A172 (cell line): ENCODE measurements at regions not wholly inside any gene's neighbourhood (a gene's known extent, or its start where the extent isn't known, plus 50 kb on each side); places are given as distances from the start of the nearest gene placed in this dataset.
"Not testable (repeated sequence)": the region's sequence is repeated elsewhere in the genome, so short reads cannot be mapped to it uniquely, and the experiment has no call there.

Source experiments
- DNase-seq: peaks from one replicate; pipeline ENCODE4 v3.0.0-alpha.2; 2015; ENCODE audit warnings: low spot score

GRCh38 chr4:33062155-33062806 is 2342.1 kb downstream of the PCDH7 start:
- no peak for DNase-seq

GRCh38 chr4:33063241-33063640 is 2343.1 kb downstream of the PCDH7 start:
- DNase-seq = peak; percentile 51

- DNase-seq = no peak
Observed at GRCh38 chr4:33064238-33064637, 2344.1 kb downstream of the PCDH7 start.

- DNase-seq = no peak
Observed at GRCh38 chr4:33065749-33066148, 2345.6 kb downstream of the PCDH7 start.

- no peak for DNase-seq
Observed at GRCh38 chr4:33067221-33067620, 2347.1 kb downstream of the PCDH7 start.

GRCh38 chr4:33068539-33068938 is 2348.4 kb downstream of the PCDH7 start:
- DNase-seq = no peak

- no peak for DNase-seq
Observed at GRCh38 chr4:33071535-33071934, 2351.4 kb downstream of the PCDH7 start.

GRCh38 chr4:33072298-33073089 is 2352.3 kb downstream of the PCDH7 start:
- DNase-seq = peak; percentile 3

GRCh38 chr4:33073811-33074210 is 2353.6 kb downstream of the PCDH7 start:
- peak; percentile 27 for DNase-seq

- no peak for DNase-seq
Observed at GRCh38 chr4:33078145-33078544, 2358.0 kb downstream of the PCDH7 start.

GRCh38 chr4:33080275-33080674 is 2360.1 kb downstream of the PCDH7 start:
- no peak for DNase-seq

- DNase-seq = no peak
Observed at GRCh38 chr4:33085709-33086108, 2365.5 kb downstream of the PCDH7 start.

- DNase-seq = no peak
Observed at GRCh38 chr4:33086331-33086925, 2366.3 kb downstream of the PCDH7 start.

GRCh38 chr4:33088713-33089112 is 2368.5 kb downstream of the PCDH7 start:
- no peak for DNase-seq

GRCh38 chr4:33090910-33091309 is 2370.7 kb downstream of the PCDH7 start:
- DNase-seq = no peak

- DNase-seq = no peak
Observed at GRCh38 chr4:33091961-33092360, 2371.8 kb downstream of the PCDH7 start.

GRCh38 chr4:33104273-33104672 is 2384.1 kb downstream of the PCDH7 start:
- DNase-seq = no peak

GRCh38 chr4:33107814-33108213 is 2387.6 kb downstream of the PCDH7 start:
- DNase-seq = peak; percentile 6

GRCh38 chr4:33111117-33111516 is 2390.9 kb downstream of the PCDH7 start:
- DNase-seq = no peak

- no peak for DNase-seq
Observed at GRCh38 chr4:33116871-33117270, 2396.7 kb downstream of the PCDH7 start.

GRCh38 chr4:33126002-33126401 is 2405.8 kb downstream of the PCDH7 start:
- no peak for DNase-seq

GRCh38 chr4:33130662-33131061 is 2410.5 kb downstream of the PCDH7 start:
- DNase-seq = not testable (repeated sequence)

GRCh38 chr4:33133723-33134122 is 2413.6 kb downstream of the PCDH7 start:
- DNase-seq = no peak
